HEK293 (cell line): ENCODE measurements at regions not wholly inside any gene's neighbourhood (a gene's known extent, or its start where the extent isn't known, plus 50 kb on each side); places are given as distances from the start of the nearest gene placed in this dataset.

Experiments
- ZBTB21 ChIP-seq: fragments of 450-650 bp; formaldehyde crosslinking; IDR thresholded peaks from 2 replicates; pipeline ENCODE4 v1.5.1; 2017; ENCODE audit warnings: missing biosample characterization, missing genetic modification characterization
- ZNF391 ChIP-seq: fragments of 450-650 bp; formaldehyde crosslinking; IDR thresholded peaks from 2 replicates; pipeline ENCODE4 v1.5.1; 2016; ENCODE audit warnings: low read depth, missing biosample characterization, missing genetic modification characterization, borderline replicate concordance
- TF ChIP-seq, protein P1 (sequence below): fragments of 450-650 bp; formaldehyde crosslinking; IDR thresholded peaks from 2 replicates; pipeline ENCODE4 v1.5.1; 2016; ENCODE audit warnings: missing biosample characterization, missing genetic modification characterization
- TF ChIP-seq, protein P2 (sequence below): fragments of 450-650 bp; formaldehyde crosslinking; IDR thresholded peaks from 2 replicates; pipeline ENCODE4 v1.5.1; 2016; ENCODE audit warnings: missing biosample characterization, missing genetic modification characterization, low read depth

DNA sequence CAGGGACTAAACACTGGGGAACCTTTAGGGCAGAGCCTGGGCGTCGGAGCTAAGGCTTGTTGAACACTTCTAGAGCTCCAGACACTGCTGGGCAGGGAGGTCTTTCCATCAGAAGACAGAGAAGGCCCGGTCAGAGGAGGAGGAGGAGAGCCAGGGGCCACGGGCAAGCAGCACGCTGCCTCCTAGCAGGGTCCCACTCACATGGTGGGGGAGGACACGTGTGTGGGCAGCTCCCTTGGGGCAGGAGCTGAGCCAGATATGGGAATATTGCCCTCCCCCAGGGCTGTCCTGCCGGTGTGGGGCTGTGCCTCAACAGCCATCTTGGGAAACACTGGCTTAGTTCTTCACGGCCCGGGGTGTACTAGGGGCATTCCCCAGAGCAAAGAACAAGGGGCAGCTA lies 89.6 kb upstream of the TLE3 start:
- TF ChIP-seq, protein P1, sequence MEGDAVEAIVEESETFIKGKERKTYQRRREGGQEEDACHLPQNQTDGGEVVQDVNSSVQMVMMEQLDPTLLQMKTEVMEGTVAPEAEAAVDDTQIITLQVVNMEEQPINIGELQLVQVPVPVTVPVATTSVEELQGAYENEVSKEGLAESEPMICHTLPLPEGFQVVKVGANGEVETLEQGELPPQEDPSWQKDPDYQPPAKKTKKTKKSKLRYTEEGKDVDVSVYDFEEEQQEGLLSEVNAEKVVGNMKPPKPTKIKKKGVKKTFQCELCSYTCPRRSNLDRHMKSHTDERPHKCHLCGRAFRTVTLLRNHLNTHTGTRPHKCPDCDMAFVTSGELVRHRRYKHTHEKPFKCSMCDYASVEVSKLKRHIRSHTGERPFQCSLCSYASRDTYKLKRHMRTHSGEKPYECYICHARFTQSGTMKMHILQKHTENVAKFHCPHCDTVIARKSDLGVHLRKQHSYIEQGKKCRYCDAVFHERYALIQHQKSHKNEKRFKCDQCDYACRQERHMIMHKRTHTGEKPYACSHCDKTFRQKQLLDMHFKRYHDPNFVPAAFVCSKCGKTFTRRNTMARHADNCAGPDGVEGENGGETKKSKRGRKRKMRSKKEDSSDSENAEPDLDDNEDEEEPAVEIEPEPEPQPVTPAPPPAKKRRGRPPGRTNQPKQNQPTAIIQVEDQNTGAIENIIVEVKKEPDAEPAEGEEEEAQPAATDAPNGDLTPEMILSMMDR (tag by site-specific recombination) = no peak
- no peak for TF ChIP-seq ZBTB21 (tag by site-specific recombination)
- TF ChIP-seq, protein P2, sequence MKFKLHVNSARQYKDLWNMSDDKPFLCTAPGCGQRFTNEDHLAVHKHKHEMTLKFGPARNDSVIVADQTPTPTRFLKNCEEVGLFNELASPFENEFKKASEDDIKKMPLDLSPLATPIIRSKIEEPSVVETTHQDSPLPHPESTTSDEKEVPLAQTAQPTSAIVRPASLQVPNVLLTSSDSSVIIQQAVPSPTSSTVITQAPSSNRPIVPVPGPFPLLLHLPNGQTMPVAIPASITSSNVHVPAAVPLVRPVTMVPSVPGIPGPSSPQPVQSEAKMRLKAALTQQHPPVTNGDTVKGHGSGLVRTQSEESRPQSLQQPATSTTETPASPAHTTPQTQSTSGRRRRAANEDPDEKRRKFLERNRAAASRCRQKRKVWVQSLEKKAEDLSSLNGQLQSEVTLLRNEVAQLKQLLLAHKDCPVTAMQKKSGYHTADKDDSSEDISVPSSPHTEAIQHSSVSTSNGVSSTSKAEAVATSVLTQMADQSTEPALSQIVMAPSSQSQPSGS = no peak
- TF ChIP-seq ZNF391 (tag by site-specific recombination) = no peak
